Peyer's patch (tissue), 4 donors: ENCODE measurements at regions not wholly inside any gene's neighbourhood (a gene's known extent, or its start where the extent isn't known, plus 50 kb on each side); places are given as distances from the start of the nearest gene placed in this dataset.

Experiments
- DNase-seq, 3 donors: peaks; one replicate each; pipeline ENCODE4 v3.0.0-alpha.2; 2017 to 2019
- H3K27ac ChIP-seq, 4 donors: fragments of 200-600 bp; sonication (generic); one replicate each; pipeline ENCODE4 v1.5.1; 2016 to 2019
- H3K27me3 ChIP-seq, 2 donors: fragments of 200-600 bp; sonication (generic); one replicate each; pipeline ENCODE4 v1.5.1; 2019
- H3K36me3 ChIP-seq, 3 donors: fragments of 200-600 bp; sonication (generic); one replicate each; pipeline ENCODE4 v1.5.1; 2016 to 2019
- H3K4me1 ChIP-seq, 4 donors: fragments of 200-600 bp; sonication (generic); one replicate each; pipeline ENCODE4 v1.5.1; 2016 to 2019
- H3K4me3 ChIP-seq, 4 donors: fragments of 200-600 bp; sonication (generic); 1 replicate in 3 of 4; 2 replicates in 1 of 4; pipeline ENCODE4 v1.5.1; 2016 to 2019; ENCODE audit warnings: mild to moderate bottlenecking in 1 of 4
- H3K9me3 ChIP-seq, 4 donors: fragments of 200-600 bp; sonication (generic); one replicate each; pipeline ENCODE4 v1.5.1; 2016 to 2019; ENCODE audit warnings: mild to moderate bottlenecking in 1 of 4
- POLR2A ChIP-seq, 2 donors: fragments of 450-650 bp; IDR thresholded peaks; one replicate each; pipeline ENCODE4 v1.5.1; 2017; ENCODE audit warnings: antibody characterized with exemption in 2 of 2, mild to moderate bottlenecking in 2 of 2, moderate library complexity in 2 of 2
- TF ChIP-seq, protein P1 (sequence below), 6 experiments: fragments of 450-650 bp in 4 of 6; fragments of 200-600 bp in 2 of 6; sonication (generic) in 1 of 6; IDR thresholded peaks; one replicate each; pipeline ENCODE4 v1.5.1; 2017 to 2019; ENCODE audit warnings: antibody characterized with exemption in 6 of 6, mild to moderate bottlenecking in 3 of 6, moderate library complexity in 1 of 6

DNA sequence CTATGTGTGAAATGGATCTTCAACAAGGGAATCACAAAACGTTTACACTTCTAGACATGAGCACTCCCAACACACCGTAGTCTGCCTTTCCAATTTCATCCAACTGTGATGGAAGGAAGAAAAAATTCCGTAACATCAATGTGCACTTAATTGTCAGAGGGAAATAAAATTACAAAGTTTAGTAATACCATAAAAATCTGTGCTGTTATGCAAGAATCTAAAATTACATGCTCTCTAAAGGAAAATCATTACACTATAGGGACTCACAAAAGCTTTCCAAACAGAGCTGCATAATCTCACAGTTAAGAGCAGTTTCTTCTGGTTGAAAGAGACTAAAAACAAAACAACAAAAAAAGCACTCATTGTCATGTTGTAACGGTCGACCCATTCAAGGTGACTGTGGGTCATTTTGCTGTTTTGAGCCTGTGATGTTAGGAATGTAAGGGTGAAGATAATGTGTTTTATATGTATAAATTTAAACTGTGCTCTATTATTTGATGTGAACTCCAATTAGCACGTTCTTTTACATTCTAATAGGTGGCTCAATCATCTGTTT, 698.0 kb downstream of the TDRD15 start:
- H3K27ac ChIP-seq = no peak overlapping the region
- no peaks in the 10 kb centered on the region for H3K36me3 ChIP-seq
- H3K27me3 ChIP-seq = no peaks in the 10 kb centered on the region
- no peak overlapping the region for H3K4me3 ChIP-seq
- DNase-seq = no peak
- no peaks in the 10 kb centered on the region for H3K9me3 ChIP-seq
- no peak for TF ChIP-seq POLR2A (IDR thresholded peaks at IDR 0.05)
- TF ChIP-seq, protein P1, sequence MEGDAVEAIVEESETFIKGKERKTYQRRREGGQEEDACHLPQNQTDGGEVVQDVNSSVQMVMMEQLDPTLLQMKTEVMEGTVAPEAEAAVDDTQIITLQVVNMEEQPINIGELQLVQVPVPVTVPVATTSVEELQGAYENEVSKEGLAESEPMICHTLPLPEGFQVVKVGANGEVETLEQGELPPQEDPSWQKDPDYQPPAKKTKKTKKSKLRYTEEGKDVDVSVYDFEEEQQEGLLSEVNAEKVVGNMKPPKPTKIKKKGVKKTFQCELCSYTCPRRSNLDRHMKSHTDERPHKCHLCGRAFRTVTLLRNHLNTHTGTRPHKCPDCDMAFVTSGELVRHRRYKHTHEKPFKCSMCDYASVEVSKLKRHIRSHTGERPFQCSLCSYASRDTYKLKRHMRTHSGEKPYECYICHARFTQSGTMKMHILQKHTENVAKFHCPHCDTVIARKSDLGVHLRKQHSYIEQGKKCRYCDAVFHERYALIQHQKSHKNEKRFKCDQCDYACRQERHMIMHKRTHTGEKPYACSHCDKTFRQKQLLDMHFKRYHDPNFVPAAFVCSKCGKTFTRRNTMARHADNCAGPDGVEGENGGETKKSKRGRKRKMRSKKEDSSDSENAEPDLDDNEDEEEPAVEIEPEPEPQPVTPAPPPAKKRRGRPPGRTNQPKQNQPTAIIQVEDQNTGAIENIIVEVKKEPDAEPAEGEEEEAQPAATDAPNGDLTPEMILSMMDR (IDR thresholded peaks at IDR 0.05) = no peak
- H3K4me1 ChIP-seq = no peaks in the 10 kb centered on the region

DNA sequence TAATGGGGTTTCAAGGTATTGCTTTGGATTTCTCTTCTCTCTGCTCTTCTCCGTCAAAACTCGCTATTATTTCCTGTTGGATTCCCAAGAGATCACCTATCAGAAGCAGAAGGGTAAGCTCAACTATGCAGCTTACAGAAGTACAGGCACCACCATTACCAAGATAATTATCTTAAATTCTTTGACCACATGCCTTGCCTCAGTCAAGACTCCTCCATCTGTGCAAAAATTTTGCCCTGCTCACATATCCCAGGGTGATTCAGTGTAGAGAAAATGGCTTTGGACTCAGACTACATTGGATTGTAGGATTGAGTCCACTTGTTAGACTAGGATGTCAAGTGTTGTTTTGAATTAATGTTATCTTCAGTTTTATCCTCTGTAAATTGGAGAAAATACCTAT, 698.7 kb downstream of the TDRD15 start:
- no peak overlapping the region for H3K27ac ChIP-seq
- H3K36me3 ChIP-seq = no peaks in the 10 kb centered on the region
- no peak for DNase-seq
- H3K9me3 ChIP-seq = no peaks in the 10 kb centered on the region
- H3K4me3 ChIP-seq = no peak overlapping the region
- TF ChIP-seq, protein P1 (IDR thresholded peaks at IDR 0.05) = no peak
- no peak for TF ChIP-seq POLR2A (IDR thresholded peaks at IDR 0.05)
- no peaks in the 10 kb centered on the region for H3K27me3 ChIP-seq
- H3K4me1 ChIP-seq = no peaks in the 10 kb centered on the region

DNA sequence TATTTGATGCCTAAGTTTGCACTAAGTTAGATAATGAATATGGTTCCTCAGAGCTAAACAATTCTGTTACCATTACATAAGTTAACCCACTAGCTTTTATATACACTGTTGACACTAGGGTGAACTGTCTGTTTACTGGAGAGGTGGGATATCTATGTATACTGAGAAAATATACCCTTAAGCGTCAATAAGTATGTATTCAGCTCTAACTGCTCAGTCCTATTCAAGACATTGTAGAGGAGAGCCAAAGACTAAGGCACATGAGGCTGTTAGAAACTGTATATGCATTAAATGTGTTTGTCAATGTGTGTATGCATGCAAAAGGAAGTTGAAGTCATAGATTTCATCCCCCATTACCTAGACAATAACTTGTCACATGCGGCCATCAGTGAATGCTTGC, 710.0 kb downstream of the TDRD15 start:
- H3K4me3 ChIP-seq = no peak overlapping the region
- no peak for DNase-seq
- TF ChIP-seq, protein P1 (IDR thresholded peaks at IDR 0.05) = no peak
- TF ChIP-seq POLR2A (IDR thresholded peaks at IDR 0.05) = no peak
- no peaks in the 10 kb centered on the region for H3K4me1 ChIP-seq
- H3K36me3 ChIP-seq = no peaks in the 10 kb centered on the region
- no peak overlapping the region for H3K27ac ChIP-seq
- no peaks in the 10 kb centered on the region for H3K27me3 ChIP-seq
- H3K9me3 ChIP-seq = no peaks in the 10 kb centered on the region

DNA sequence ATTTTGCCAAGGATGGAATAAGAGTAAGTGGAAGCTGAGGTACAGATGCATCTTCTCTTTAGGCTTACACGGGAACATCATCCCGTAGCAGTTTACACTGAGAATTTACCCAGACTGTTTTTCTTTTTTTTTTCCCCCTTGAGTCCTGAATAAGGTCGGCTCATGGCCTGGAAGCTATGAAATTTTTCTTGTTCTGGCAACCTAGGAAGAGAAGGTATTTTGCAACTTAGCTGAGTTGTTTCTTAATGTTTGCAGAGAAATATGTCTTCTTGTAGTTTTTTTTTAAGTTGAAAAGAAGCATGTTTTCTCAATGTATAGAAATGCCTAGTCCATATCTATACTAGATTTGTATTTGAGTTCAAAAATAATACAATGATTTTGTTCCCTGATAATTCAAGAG, 712.5 kb downstream of the TDRD15 start:
- Histone ChIP-seq H3K36me3 (no peaks in the 10 kb centered on the region), H3K9me3 (no peaks in the 10 kb centered on the region), H3K27me3 (no peaks in the 10 kb centered on the region), H3K4me1 (no peaks in the 10 kb centered on the region), H3K4me3 (no peak overlapping the region), H3K27ac (no peak overlapping the region)
- TF ChIP-seq, protein P1 (IDR thresholded peaks at IDR 0.05) = no peak
- no peak for TF ChIP-seq POLR2A (IDR thresholded peaks at IDR 0.05)
- DNase-seq = no peak

DNA sequence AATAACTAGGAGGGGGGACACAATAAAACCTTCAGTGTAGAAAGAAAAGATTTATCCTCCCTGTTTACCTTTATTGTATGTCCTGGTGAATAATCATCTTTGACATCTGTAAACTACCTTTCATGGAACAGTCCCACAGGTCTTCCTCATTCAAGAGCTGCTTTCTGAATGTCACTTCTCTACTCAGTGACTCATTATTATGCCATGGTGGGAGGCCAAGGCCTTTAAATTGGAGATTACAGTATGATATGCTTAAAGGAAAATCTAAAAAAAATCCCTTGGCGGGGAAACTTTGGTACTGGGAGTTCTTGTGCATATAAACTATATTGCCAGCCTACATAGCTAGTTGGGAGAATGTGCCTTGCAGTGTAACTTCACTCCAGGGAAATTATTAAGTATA, 713.0 kb downstream of the TDRD15 start:
- H3K4me3 ChIP-seq = no peak overlapping the region
- TF ChIP-seq POLR2A (IDR thresholded peaks at IDR 0.05) = no peak
- TF ChIP-seq, protein P1 (IDR thresholded peaks at IDR 0.05) = no peak
- H3K27me3 ChIP-seq = no peaks in the 10 kb centered on the region
- no peaks in the 10 kb centered on the region for H3K4me1 ChIP-seq
- H3K36me3 ChIP-seq = no peaks in the 10 kb centered on the region
- no peak for DNase-seq
- H3K9me3 ChIP-seq = no peaks in the 10 kb centered on the region
- H3K27ac ChIP-seq = no peak overlapping the region
